GM23338 (cell line): ENCODE measurements at regions not wholly inside any gene's neighbourhood (a gene's known extent, or its start where the extent isn't known, plus 50 kb on each side); places are given as distances from the start of the nearest gene placed in this dataset.

ENCODE experiments used
- ATAC-seq: fragments of 200-7000 bp; cut with Tn5 transposase; 3 replicates; pipeline ENCODE4 v1.9.1; 2020
- DNase-seq: peaks from one replicate; pipeline ENCODE4 v3.0.0-alpha.2; 2015; ENCODE audit warnings: low spot score
- H2AFZ ChIP-seq: fragments of 200-600 bp; sonication (generic); 2 replicates; pipeline ENCODE4 v1.8.0; 2016; ENCODE audit warnings: antibody characterized with exemption, mild to moderate bottlenecking, moderate library complexity
- H3F3A ChIP-seq: fragments of 200-600 bp; sonication (generic); replicated peaks from 2 replicates; pipeline ENCODE4 v1.8.0; 2017; ENCODE audit warnings: antibody characterized with exemption, mixed run types, low read depth
- H3K27ac ChIP-seq: fragments of 200-600 bp; sonication (generic); 2 replicates; pipeline ENCODE4 v1.6.1; 2016; ENCODE audit warnings: low read depth
- H3K27me3 ChIP-seq: fragments of 200-600 bp; sonication (generic); 2 replicates; pipeline ENCODE4 v1.8.0; 2016; ENCODE audit warnings: mild to moderate bottlenecking, mixed run types, moderate library complexity; ENCODE audit not compliant: insufficient read depth
- H3K36me3 ChIP-seq: fragments of 200-600 bp; sonication (generic); 2 replicates; pipeline ENCODE4 v1.8.0; 2016; ENCODE audit warnings: mild to moderate bottlenecking; ENCODE audit not compliant: insufficient read depth
- H3K4me1 ChIP-seq: fragments of 200-600 bp; sonication (generic); 2 replicates; pipeline ENCODE4 v1.8.0; 2016; ENCODE audit warnings: mild to moderate bottlenecking, moderate library complexity; ENCODE audit not compliant: insufficient read depth
- H3K4me2 ChIP-seq: fragments of 200-600 bp; sonication (generic); 2 replicates; pipeline ENCODE4 v1.7.1; 2017; ENCODE audit warnings: mixed run types
- H3K4me3 ChIP-seq: fragments of 200-600 bp; sonication (generic); 2 replicates; pipeline ENCODE4 v1.6.1; 2016; ENCODE audit warnings: mixed run types
- H3K79me2 ChIP-seq: fragments of 200-600 bp; sonication (generic); replicated peaks from 2 replicates; pipeline ENCODE4 v1.8.0; 2017; ENCODE audit warnings: mild to moderate bottlenecking; ENCODE audit not compliant: insufficient read depth
- H3K9me2 ChIP-seq: fragments of 200-600 bp; sonication (generic); 2 replicates; pipeline ENCODE4 v1.8.0; 2017; ENCODE audit not compliant: insufficient read depth
- H4K20me1 ChIP-seq: fragments of 200-600 bp; sonication (generic); replicated peaks from 2 replicates; pipeline ENCODE4 v1.8.0; 2017; ENCODE audit warnings: mild to moderate bottlenecking; ENCODE audit not compliant: insufficient read depth
- H3K27ac Mint-ChIP-seq: 2 replicates; pipeline ENCODE4 v1.8.0; 2020; ENCODE audit warnings: inconsistent platforms, mild to moderate bottlenecking, moderate library complexity, mixed read lengths
- H3K27me3 Mint-ChIP-seq: 3 replicates; pipeline ENCODE4 v1.8.0; 2022; ENCODE audit warnings: low read depth, mild to moderate bottlenecking, moderate library complexity, mixed read lengths, inconsistent platforms; ENCODE audit not compliant: insufficient read depth, poor library complexity
- H3K36me3 Mint-ChIP-seq: 3 replicates; pipeline ENCODE4 v1.8.0; 2021; ENCODE audit warnings: low read depth, mild to moderate bottlenecking, inconsistent platforms, moderate library complexity, mixed read lengths
- H3K4me1 Mint-ChIP-seq: 3 replicates; pipeline ENCODE4 v1.8.0; 2020; ENCODE audit warnings: mild to moderate bottlenecking, inconsistent platforms, mixed read lengths
- H3K4me3 Mint-ChIP-seq: 3 replicates; pipeline ENCODE4 v1.8.0; 2021; ENCODE audit warnings: moderate library complexity, mild to moderate bottlenecking, inconsistent platforms, mixed read lengths
- H3K9me3 Mint-ChIP-seq: 3 replicates; pipeline ENCODE4 v1.8.0; 2020; ENCODE audit warnings: moderate library complexity, mild to moderate bottlenecking, inconsistent platforms, mixed read lengths
- CREB1 ChIP-seq: fragments of 250-450 bp; sonication (Bioruptor Pico); IDR thresholded peaks from 2 replicates; pipeline ENCODE4 v1.5.0; 2020; ENCODE audit warnings: low read depth, mild to moderate bottlenecking, moderate library complexity
- CTCF ChIP-seq, 2 experiments: fragments of 200-600 bp in 1 of 2; sonication (generic) in 1 of 2; conservative IDR thresholded peaks; 2 replicates each; pipeline versions ENCODE4 v1.5.1 to v1.6.1; 2016 to 2017; ENCODE audit warnings: antibody characterized with exemption in 2 of 2, low read depth in 2 of 2, mild to moderate bottlenecking in 2 of 2, moderate library complexity in 1 of 2
- ETS1 ChIP-seq: IDR thresholded peaks from 2 replicates; pipeline ENCODE4 v1.6.1; 2016; ENCODE audit warnings: antibody characterized with exemption
- EZH2 ChIP-seq: fragments of 200-600 bp; sonication (generic); IDR thresholded peaks from one replicate; pipeline ENCODE4 v1.8.0; 2017; ENCODE audit warnings: antibody characterized with exemption, mild to moderate bottlenecking, low read depth; ENCODE audit not compliant: unreplicated experiment
- EZH2phosphoT487 ChIP-seq: fragments of 200-600 bp; sonication (generic); IDR thresholded peaks from one replicate; pipeline ENCODE4 v1.8.1; 2018; ENCODE audit warnings: antibody characterized with exemption; ENCODE audit not compliant: unreplicated experiment
- JUNB ChIP-seq: IDR thresholded peaks from one replicate; pipeline ENCODE4 v1.6.1; 2016; ENCODE audit warnings: antibody characterized with exemption; ENCODE audit not compliant: unreplicated experiment
- NANOG ChIP-seq: IDR thresholded peaks from 2 replicates; pipeline ENCODE4 v1.6.1; 2016; ENCODE audit warnings: antibody characterized with exemption, borderline replicate concordance
- POLR2AphosphoS5 ChIP-seq: IDR thresholded peaks from 2 replicates; pipeline ENCODE4 v1.6.1; 2016; ENCODE audit warnings: antibody characterized with exemption, low read depth
- STAT1 ChIP-seq: IDR thresholded peaks from one replicate; pipeline ENCODE4 v1.6.1; 2016; ENCODE audit warnings: antibody characterized with exemption; ENCODE audit not compliant: unreplicated experiment
- ZNF114 ChIP-seq: fragments of 250-450 bp; sonication (Bioruptor Pico); IDR thresholded peaks from 2 replicates; pipeline ENCODE4 v1.5.0; 2020; ENCODE audit warnings: mild to moderate bottlenecking, moderate library complexity
- ZNF331 ChIP-seq: fragments of 250-450 bp; sonication (Bioruptor Pico); IDR thresholded peaks from 2 replicates; pipeline ENCODE4 v1.5.0; 2020; ENCODE audit warnings: low read depth, mild to moderate bottlenecking, moderate library complexity
- TF ChIP-seq, protein P1 (sequence below): IDR thresholded peaks from one replicate; pipeline ENCODE4 v1.6.1; 2018; ENCODE audit warnings: antibody characterized with exemption; ENCODE audit not compliant: unreplicated experiment
- TF ChIP-seq, protein P2 (sequence below): fragments of 250-450 bp; sonication (Bioruptor Pico); IDR thresholded peaks from 2 replicates; pipeline ENCODE4 v1.5.0; 2020; ENCODE audit warnings: mild to moderate bottlenecking, moderate library complexity

GRCh38 chr2:181837563-181837962 is 54.0 kb upstream of the ITPRID2 start (continued):
- TF ChIP-seq CTCF (conservative IDR thresholded peaks at IDR 0.05; ENCODE audit: low read depth in 2 of 2), result no peak
- no peak for TF ChIP-seq EZH2
- TF ChIP-seq CREB1 (CRISPR knock-in tag), result no peak
- no peak for TF ChIP-seq ZNF331 (CRISPR knock-in tag)
- no peak for TF ChIP-seq ZNF114 (CRISPR knock-in tag)
- TF ChIP-seq, protein P1, sequence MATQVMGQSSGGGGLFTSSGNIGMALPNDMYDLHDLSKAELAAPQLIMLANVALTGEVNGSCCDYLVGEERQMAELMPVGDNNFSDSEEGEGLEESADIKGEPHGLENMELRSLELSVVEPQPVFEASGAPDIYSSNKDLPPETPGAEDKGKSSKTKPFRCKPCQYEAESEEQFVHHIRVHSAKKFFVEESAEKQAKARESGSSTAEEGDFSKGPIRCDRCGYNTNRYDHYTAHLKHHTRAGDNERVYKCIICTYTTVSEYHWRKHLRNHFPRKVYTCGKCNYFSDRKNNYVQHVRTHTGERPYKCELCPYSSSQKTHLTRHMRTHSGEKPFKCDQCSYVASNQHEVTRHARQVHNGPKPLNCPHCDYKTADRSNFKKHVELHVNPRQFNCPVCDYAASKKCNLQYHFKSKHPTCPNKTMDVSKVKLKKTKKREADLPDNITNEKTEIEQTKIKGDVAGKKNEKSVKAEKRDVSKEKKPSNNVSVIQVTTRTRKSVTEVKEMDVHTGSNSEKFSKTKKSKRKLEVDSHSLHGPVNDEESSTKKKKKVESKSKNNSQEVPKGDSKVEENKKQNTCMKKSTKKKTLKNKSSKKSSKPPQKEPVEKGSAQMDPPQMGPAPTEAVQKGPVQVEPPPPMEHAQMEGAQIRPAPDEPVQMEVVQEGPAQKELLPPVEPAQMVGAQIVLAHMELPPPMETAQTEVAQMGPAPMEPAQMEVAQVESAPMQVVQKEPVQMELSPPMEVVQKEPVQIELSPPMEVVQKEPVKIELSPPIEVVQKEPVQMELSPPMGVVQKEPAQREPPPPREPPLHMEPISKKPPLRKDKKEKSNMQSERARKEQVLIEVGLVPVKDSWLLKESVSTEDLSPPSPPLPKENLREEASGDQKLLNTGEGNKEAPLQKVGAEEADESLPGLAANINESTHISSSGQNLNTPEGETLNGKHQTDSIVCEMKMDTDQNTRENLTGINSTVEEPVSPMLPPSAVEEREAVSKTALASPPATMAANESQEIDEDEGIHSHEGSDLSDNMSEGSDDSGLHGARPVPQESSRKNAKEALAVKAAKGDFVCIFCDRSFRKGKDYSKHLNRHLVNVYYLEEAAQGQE, result no peak

DNA sequence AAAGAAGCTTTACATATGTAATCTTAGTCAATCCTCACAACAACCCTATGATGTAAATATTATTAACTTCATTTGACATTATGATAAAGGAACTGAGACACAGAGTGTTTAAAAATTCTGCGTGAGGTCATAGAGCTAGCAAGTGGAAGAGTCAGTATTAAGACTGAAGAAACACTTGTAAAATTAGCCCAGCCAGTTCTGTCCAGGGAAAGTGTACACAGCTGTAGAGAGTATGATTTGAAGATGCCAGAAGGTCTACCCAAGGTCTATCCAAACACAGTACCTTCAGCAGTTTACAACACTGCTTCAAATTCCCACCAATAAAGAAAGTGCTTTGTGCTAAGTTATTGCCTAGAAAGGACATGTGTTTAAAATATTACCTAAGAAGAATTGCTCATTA is 51.7 kb upstream of the ITPRID2 start:
- H3K27ac ChIP-seq, result no peak overlapping the region
- H3K4me1 ChIP-seq, result no peaks in the 10 kb centered on the region
- no peak overlapping the region for H3K4me2 ChIP-seq
- no peaks in the 10 kb centered on the region for H3K27me3 ChIP-seq
- H3K9me3 Mint-ChIP-seq, result no peaks in the 10 kb centered on the region
- H3K9me2 ChIP-seq, result no peaks in the 10 kb centered on the region
- no peak overlapping the region for H3K4me3 Mint-ChIP-seq
- no peaks in the 10 kb centered on the region for H4K20me1 ChIP-seq
- H2AFZ ChIP-seq, result no peak overlapping the region
- H3F3A ChIP-seq, result no peaks in the 10 kb centered on the region
- DNase-seq (no peak), ATAC-seq (no peak)
- H3K36me3 ChIP-seq, result no peaks in the 10 kb centered on the region
- H3K4me1 Mint-ChIP-seq, result peaks cover 2% of the 10 kb centered on the region; the same call in 2 of the 3 replicates
- H3K27ac Mint-ChIP-seq, result no peak overlapping the region
- H3K27me3 Mint-ChIP-seq, result no peaks in the 10 kb centered on the region
- no peaks in the 10 kb centered on the region for H3K79me2 ChIP-seq
- no peaks in the 10 kb centered on the region for H3K36me3 Mint-ChIP-seq
- H3K4me3 ChIP-seq, result no peak overlapping the region
- TF ChIP-seq EZH2phosphoT487 (no peak), ZNF331 (CRISPR knock-in tag) (no peak), CREB1 (CRISPR knock-in tag) (no peak), POLR2AphosphoS5 (no peak), STAT1 (no peak), EZH2 (no peak), NANOG (no peak), ZNF114 (CRISPR knock-in tag) (no peak), ETS1 (no peak), JUNB (no peak)
- TF ChIP-seq, protein P2, sequence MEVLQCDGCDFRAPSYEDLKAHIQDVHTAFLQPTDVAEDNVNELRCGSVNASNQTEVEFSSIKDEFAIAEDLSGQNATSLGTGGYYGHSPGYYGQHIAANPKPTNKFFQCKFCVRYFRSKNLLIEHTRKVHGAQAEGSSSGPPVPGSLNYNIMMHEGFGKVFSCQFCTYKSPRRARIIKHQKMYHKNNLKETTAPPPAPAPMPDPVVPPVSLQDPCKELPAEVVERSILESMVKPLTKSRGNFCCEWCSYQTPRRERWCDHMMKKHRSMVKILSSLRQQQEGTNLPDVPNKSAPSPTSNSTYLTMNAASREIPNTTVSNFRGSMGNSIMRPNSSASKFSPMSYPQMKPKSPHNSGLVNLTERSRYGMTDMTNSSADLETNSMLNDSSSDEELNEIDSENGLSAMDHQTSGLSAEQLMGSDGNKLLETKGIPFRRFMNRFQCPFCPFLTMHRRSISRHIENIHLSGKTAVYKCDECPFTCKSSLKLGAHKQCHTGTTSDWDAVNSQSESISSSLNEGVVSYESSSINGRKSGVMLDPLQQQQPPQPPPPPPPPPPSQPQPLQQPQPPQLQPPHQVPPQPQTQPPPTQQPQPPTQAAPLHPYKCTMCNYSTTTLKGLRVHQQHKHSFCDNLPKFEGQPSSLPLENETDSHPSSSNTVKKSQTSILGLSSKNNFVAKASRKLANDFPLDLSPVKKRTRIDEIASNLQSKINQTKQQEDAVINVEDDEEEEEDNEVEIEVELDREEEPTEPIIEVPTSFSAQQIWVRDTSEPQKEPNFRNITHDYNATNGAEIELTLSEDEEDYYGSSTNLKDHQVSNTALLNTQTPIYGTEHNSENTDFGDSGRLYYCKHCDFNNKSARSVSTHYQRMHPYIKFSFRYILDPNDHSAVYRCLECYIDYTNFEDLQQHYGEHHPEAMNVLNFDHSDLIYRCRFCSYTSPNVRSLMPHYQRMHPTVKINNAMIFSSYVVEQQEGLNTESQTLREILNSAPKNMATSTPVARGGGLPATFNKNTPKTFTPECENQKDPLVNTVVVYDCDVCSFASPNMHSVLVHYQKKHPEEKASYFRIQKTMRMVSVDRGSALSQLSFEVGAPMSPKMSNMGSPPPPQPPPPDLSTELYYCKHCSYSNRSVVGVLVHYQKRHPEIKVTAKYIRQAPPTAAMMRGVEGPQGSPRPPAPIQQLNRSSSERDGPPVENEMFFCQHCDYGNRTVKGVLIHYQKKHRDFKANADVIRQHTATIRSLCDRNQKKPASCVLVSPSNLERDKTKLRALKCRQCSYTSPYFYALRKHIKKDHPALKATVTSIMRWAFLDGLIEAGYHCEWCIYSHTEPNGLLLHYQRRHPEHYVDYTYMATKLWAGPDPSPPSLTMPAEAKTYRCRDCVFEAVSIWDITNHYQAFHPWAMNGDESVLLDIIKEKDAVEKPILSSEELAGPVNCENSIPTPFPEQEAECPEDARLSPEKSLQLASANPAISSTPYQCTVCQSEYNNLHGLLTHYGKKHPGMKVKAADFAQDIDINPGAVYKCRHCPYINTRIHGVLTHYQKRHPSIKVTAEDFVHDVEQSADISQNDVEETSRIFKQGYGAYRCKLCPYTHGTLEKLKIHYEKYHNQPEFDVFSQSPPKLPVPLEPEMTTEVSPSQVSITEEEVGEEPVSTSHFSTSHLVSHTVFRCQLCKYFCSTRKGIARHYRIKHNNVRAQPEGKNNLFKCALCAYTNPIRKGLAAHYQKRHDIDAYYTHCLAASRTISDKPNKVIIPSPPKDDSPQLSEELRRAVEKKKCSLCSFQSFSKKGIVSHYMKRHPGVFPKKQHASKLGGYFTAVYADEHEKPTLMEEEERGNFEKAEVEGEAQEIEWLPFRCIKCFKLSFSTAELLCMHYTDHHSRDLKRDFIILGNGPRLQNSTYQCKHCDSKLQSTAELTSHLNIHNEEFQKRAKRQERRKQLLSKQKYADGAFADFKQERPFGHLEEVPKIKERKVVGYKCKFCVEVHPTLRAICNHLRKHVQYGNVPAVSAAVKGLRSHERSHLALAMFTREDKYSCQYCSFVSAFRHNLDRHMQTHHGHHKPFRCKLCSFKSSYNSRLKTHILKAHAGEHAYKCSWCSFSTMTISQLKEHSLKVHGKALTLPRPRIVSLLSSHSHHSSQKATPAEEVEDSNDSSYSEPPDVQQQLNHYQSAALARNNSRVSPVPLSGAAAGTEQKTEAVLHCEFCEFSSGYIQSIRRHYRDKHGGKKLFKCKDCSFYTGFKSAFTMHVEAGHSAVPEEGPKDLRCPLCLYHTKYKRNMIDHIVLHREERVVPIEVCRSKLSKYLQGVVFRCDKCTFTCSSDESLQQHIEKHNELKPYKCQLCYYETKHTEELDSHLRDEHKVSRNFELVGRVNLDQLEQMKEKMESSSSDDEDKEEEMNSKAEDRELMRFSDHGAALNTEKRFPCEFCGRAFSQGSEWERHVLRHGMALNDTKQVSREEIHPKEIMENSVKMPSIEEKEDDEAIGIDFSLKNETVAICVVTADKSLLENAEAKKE, result no peak
